GM19099 (cell line): ENCODE measurements at regions not wholly inside any gene's neighbourhood (a gene's known extent, or its start where the extent isn't known, plus 50 kb on each side); places are given as distances from the start of the nearest gene placed in this dataset.

ENCODE experiments used
- POLR2A ChIP-seq: IDR thresholded peaks from 3 replicates; pipeline ENCODE4 v1.6.1; 2011; ENCODE audit warnings: low read depth; ENCODE audit not compliant: insufficient read length; ENCODE audit errors: extremely low read depth

- no peak for TF ChIP-seq POLR2A
Measured at GRCh38 chr15:58284293-58284692, 146.1 kb downstream of the AQP9 start.

DNA sequence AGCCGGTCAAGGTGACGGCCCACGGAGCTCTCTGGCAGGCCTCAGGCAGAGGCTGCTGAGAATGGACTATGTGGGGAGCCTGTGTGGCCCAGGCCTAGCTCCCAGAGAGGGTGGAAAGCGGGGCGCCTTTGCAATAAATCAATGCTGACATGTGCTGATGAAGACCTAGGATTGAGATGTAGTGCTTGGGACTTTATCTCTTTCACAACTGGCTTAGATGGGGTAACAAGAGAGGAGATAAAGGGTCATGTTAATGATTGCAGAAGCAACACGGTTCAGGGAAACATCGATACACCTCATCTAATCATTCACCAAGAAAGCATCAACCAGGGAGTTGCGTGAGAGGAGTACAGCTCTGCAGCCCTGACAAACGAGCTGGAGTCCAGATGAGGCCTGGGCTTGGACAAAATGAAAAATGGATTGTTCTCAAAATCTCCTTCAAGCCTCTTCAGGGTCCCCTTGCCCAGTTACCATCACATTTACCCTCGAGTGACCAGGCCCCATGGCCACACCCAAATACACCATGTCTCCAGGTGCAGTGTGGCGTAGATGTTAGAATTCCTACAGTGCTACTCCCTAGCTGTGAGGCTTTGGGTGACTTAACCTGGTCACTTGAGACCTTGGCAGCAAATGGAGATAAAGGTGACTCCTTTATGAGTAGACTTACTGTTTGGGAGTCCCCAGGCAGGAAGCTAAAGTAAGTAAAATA is 146.4 kb upstream of the LIPC start:
- no peak for TF ChIP-seq POLR2A

DNA sequence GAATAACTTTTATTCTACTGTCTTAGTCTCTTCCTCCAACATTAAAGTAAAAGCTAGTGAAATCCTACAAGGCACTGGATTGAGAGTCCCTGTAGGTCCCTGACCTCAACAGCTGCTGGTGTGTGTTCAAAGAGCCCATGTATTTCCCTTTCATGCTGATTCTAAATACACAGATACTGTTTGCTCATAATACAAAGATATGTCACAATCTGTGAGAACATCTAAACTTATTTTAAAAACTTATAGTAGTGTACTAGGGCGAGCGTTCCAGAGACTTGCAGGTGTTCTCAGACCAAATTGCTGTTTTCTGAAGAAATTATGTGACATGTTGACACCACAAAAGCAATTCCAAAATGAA is 145.9 kb upstream of the LIPC start:
- no peak for TF ChIP-seq POLR2A

GRCh38 chr15:58286523-58286922 is 145.3 kb upstream of the LIPC start:
- no peak for TF ChIP-seq POLR2A

- no peak for TF ChIP-seq POLR2A
Measured at GRCh38 chr15:58287891-58288290, 143.9 kb upstream of the LIPC start.

DNA sequence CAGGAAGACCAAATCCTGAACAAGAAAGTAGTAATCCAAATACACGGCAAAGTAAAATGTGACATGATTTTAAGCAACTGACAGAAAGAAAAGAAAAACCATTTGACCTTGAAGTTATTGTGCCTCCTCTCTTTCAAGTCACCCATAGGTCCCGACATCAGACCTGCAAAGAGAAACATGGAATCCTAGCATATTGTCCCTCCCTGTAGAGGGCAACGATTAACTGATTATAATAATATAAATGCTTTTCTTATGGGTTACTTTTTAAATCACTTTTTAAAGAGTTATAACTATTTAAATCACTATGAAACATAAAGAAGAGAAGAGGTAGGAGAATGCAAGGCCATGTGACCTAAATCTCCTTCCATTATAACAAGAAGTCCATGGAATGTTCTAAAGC is 143.2 kb upstream of the LIPC start:
- no peak for TF ChIP-seq POLR2A

GRCh38 chr15:58291848-58292247 is 139.9 kb upstream of the LIPC start:
- no peak for TF ChIP-seq POLR2A

DNA sequence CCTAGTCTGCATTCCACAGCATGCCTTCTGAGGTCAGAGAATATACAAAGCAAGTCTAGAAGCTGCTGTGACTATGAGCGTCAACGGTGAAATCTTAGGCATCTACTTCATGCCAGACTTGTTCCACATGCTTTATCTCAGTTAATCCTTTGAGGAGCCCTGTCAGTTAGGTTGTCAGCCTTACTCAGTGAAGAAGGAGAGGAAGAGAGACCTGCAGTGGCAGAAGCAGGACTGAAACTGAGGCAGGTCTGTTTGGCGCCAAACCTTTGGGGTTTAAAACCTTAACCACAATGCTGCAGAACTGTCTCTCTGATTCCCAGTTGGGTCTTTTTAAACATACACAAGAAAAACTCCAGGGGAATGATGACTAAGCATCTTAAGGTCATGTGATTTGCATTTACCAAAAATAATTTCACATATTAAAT is 139.0 kb upstream of the LIPC start:
- TF ChIP-seq POLR2A, result no peak

DNA sequence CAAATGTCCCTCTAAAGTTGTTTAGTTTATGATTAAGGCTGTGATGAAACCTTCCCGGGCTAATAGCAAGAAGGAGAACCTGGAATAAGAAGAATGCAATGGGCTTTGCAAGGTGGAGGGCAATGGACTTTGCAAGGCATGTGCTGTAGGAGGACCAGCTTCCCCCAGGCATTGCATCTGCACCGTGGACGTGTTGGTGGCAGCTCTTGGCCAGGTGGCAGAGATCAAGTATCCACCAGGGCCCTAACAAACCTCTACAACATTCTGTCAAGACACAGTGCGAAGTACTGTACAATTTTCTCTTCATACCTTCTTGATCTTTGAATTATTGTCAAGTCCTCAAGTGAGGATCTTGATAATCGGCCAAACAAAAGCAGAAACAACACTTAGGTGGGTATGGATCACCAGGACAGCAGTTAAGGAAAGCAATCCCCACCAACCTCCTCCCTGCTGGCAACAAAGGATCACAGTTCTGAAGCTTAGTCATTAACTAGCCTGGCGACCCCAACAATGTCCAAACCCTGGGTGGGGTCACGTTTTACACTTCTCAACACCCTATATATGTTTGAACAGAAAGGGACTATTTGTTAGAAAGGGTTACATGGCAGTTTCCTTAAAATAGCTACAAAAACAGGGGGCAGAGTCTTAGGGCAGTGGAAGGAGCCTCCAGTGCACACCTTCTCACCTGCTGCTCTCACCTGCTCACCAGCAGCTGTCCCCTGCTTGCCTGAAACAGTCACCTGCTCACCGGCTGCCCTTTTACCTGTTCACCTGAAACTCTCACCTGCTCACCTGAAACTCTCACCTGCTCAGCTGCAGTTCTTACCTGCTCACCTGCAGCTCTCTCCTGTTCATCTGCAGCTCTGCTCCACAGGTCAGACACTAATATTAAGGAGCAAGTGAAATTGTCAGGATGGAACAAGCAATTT is 137.9 kb upstream of the LIPC start:
- TF ChIP-seq POLR2A, result no peak

GRCh38 chr15:58294681-58295254 is 137.0 kb upstream of the LIPC start:
- TF ChIP-seq POLR2A, result no peak

GRCh38 chr15:58295637-58296215 is 136.1 kb upstream of the LIPC start:
- no peak for TF ChIP-seq POLR2A

- TF ChIP-seq POLR2A, result no peak
Measured at GRCh38 chr15:58296276-58296675, 135.5 kb upstream of the LIPC start.

DNA sequence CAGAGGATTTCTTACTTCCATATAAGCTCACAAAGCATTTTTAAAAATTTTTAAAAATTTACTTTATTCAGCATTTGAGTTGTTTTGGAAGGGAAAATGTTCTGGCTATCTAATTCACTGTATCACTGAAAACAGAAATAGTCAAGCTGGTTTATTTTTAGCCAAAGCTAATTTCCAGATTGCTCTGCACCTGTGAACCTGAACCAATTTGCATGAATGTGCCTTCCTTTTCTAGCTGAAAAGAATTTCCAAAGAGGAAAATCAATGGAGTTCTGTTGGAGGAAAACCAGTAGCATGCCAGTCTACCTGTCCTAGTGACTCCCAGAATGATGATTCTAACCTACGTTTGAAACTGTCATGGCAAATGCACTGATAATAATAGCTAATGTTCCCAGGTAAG is 134.2 kb upstream of the LIPC start:
- TF ChIP-seq POLR2A, result no peak

DNA sequence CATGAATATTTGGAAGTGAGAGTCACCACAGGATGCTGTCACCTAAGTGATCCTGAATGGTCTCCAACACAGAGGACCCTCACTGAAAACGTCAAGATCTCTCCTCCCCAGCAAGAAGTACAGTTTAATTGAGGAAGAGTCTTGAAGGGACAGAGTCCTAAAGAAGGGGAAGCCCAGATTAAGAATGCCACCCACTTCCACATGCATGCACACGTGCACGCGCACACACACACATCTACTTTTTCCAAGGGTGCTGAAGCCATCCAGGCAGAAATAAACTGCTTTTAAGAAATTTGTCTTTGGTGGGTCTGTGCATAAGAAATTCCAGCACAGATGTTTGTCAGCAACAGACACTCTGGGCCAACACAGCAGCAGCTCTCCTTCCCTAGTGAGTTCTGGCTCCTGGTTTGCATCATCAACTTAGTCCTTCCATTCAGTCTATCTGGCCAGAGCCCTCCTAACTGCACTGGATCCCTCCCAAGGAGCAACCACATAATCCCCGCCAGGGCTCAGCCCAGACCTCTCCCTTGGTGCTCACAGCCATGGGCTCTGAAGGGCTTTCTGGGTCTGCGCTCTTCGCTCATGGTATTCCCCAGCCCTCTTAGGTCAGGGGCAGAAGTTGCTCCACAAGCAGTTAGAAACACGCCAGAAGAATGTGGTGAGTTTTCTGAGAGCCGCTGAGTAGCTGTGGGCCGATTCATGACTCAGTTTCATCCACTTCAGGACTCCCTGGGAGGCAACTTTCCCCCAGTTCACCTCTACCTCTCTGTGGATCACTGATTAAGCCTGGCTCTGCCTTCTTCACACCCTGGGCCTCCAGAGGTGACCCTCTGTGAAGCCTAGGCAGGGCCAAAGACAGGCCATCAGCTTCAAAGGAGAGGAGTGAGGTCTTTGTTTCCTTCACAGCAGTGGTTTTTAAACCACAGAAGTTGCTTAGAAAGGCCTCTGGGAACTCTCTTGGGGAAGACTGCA is 132.6 kb upstream of the LIPC start:
- TF ChIP-seq POLR2A, result no peak

- TF ChIP-seq POLR2A, result no peak
Measured at GRCh38 chr15:58302832-58303231, 129.0 kb upstream of the LIPC start.

DNA sequence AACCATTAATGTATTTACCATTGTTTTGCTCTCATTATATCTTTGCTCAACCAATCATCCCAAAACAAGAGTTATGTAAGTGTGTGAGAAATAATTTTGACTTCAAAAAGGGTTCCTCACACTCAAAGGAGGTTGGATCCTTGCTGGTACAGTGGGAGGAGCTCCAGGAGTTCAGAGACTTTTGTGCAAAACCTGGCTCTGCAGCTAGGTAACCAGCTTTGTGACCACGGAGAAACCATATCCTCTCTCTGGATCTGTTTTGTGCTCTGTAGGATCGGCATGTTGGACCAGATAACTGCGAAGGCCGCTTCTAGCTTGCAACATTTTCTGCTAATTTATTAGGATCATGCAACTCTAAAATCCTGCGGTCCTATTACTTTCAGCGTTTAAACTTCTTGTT is 128.6 kb upstream of the LIPC start:
- no peak for TF ChIP-seq POLR2A
